ENCODE measurements at regions not wholly inside any gene's neighbourhood (a gene's known extent, or its start where the extent isn't known, plus 50 kb on each side); places are given as distances from the start of the nearest gene placed in this dataset.

DNA sequence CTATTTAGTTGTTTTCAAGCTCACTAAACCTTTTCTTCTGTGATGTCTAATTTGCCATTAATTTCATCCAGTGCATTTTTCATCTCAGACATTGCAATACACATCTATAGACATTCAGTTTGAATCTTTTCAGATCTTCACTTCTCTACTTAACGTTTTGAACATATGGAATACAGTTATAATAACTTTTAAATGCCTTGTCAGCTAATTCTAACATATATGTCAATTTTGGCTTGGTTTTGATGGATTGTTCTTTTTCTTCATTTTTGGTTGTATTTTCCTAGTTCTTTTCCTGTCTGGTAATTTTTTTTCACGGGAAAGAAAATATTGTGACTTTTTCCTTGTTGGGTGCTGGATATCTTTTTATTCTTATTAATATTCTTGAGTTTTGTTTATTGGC lies 215.3 kb downstream of the ATP23 start:
- TF ChIP-seq, protein P1, sequence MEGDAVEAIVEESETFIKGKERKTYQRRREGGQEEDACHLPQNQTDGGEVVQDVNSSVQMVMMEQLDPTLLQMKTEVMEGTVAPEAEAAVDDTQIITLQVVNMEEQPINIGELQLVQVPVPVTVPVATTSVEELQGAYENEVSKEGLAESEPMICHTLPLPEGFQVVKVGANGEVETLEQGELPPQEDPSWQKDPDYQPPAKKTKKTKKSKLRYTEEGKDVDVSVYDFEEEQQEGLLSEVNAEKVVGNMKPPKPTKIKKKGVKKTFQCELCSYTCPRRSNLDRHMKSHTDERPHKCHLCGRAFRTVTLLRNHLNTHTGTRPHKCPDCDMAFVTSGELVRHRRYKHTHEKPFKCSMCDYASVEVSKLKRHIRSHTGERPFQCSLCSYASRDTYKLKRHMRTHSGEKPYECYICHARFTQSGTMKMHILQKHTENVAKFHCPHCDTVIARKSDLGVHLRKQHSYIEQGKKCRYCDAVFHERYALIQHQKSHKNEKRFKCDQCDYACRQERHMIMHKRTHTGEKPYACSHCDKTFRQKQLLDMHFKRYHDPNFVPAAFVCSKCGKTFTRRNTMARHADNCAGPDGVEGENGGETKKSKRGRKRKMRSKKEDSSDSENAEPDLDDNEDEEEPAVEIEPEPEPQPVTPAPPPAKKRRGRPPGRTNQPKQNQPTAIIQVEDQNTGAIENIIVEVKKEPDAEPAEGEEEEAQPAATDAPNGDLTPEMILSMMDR (IDR thresholded peaks at IDR 0.05; ENCODE audit: insufficient read depth, low read length, poor library complexity, severe bottlenecking): no peak
- Histone ChIP-seq H3K4me3 (replicated peaks; ENCODE audit: low read depth, low read length) (no peak overlapping the region), H3K27me3 (replicated peaks; ENCODE audit: control insufficient read depth, insufficient read depth, low read length) (no peaks in the 10 kb centered on the region), H3K36me3 (ENCODE audit: control insufficient read depth, insufficient read depth, low read length) (no peaks in the 10 kb centered on the region)
- no peak for DNase-seq (ENCODE audit: extremely low read depth, insufficient read length)

DNA sequence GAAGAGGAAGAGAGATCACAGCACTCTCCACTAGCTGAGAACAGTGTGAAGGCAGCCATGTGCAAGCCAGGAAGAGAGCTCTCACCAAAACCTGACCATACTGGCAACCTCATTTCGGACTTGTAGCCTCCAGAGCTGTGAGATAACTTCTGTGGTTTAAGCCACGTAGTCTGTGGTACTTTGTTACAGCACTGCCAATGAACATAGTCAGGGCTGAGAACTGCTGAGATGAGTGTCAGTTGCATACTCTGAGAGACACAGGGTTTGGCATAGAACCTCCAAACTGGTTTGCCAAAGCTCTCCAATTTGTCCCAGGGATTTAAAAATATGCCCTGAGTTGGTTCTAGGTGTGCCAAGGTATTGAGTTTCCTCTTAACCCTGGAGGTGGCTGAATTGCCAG lies 218.6 kb downstream of the ATP23 start:
- no peak overlapping the region for H3K4me3 ChIP-seq (replicated peaks; ENCODE audit: low read depth, low read length)
- no peaks in the 10 kb centered on the region for H3K36me3 ChIP-seq (ENCODE audit: control insufficient read depth, insufficient read depth, low read length)
- H3K27me3 ChIP-seq (replicated peaks; ENCODE audit: control insufficient read depth, insufficient read depth, low read length): no peaks in the 10 kb centered on the region
- DNase-seq (ENCODE audit: extremely low read depth, insufficient read length): no peak
- TF ChIP-seq, protein P1 (IDR thresholded peaks at IDR 0.05; ENCODE audit: insufficient read depth, low read length, poor library complexity, severe bottlenecking): no peak

DNA sequence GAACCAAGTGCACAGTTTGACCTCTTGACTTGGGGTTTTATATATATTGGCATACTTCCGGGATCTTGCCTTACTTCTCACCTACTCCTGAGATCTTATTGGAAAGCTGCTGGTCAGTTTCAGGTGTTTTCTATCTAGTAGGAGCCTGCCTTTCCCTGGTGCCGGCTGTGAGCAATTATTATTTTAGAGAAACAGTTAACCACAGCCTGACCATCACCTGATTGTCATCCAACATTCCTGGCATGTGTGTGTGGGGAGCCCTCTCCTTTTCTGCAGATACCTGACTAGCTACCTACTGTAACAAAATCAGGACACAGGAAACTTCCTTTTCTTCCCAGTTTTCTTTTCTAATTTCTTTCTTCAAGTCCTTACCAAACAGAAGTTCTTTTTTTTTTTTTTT lies 220.4 kb downstream of the ATP23 start:
- TF ChIP-seq, protein P1 (IDR thresholded peaks at IDR 0.05; ENCODE audit: insufficient read depth, low read length, poor library complexity, severe bottlenecking): no peak
- no peaks in the 10 kb centered on the region; the same call in 1 of the 2 replicates for H3K27me3 ChIP-seq (replicated peaks; ENCODE audit: control insufficient read depth, insufficient read depth, low read length)
- DNase-seq (ENCODE audit: extremely low read depth, insufficient read length): no peak
- no peaks in the 10 kb centered on the region for H3K36me3 ChIP-seq (ENCODE audit: control insufficient read depth, insufficient read depth, low read length)
- no peak overlapping the region for H3K4me3 ChIP-seq (replicated peaks; ENCODE audit: low read depth, low read length)

DNA sequence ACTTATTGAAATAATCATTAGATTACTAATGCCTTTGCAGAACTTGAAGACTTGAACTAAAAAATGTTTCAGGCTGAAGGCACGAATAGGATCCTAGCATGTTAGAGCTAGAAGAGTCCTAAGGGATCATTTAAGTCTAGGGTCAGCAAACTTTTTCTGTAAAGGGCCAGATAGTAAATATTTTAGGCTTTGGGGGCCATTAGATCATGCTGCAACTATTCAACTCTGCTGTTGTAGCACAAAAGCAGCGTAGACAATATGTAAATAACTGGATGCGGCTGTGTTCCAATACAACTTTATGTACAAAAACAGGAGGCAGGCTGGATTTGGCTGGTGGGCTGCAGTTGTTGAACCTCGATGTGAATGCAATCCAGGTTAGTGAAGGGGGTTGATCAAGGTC lies 221.7 kb downstream of the ATP23 start:
- H3K36me3 ChIP-seq (ENCODE audit: control insufficient read depth, insufficient read depth, low read length): no peaks in the 10 kb centered on the region
- DNase-seq (ENCODE audit: extremely low read depth, insufficient read length): no peak
- TF ChIP-seq, protein P1 (IDR thresholded peaks at IDR 0.05; ENCODE audit: insufficient read depth, low read length, poor library complexity, severe bottlenecking): no peak

DNA sequence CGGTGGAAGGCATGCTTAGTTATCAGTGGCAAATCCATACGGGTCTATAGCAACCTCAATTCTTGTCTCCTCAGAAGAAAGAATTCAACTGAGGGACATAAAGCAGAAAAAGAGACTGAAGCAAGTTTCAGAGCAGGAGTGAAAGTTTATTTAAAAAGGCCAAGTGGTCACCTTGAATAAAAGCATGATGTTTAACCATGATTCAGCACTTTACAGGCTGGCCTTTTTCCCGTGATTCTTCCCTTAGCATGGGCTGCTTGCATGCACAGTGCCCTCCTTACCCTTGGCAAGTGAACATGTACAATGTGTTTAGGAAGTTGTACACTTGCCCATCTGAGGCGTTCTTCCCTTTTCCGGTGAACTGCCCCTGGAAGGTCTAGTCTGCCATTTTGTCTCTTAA lies 225.3 kb downstream of the ATP23 start:
- DNase-seq (ENCODE audit: extremely low read depth, insufficient read length): no peak
- Histone ChIP-seq H3K27me3 (replicated peaks; ENCODE audit: control insufficient read depth, insufficient read depth, low read length) (no peaks in the 10 kb centered on the region; the same call in 1 of the 2 replicates), H3K4me3 (replicated peaks; ENCODE audit: low read depth, low read length) (no peak overlapping the region), H3K36me3 (ENCODE audit: control insufficient read depth, insufficient read depth, low read length) (no peaks in the 10 kb centered on the region)
- TF ChIP-seq, protein P1 (IDR thresholded peaks at IDR 0.05; ENCODE audit: insufficient read depth, low read length, poor library complexity, severe bottlenecking): no peak

More for the DNA sequence above, 221.7 kb downstream of the ATP23 start:
- Histone ChIP-seq H3K4me3 (replicated peaks; ENCODE audit: low read depth, low read length) (no peak overlapping the region), H3K27me3 (replicated peaks; ENCODE audit: control insufficient read depth, insufficient read depth, low read length) (no peaks in the 10 kb centered on the region; the same call in 1 of the 2 replicates)

DNA sequence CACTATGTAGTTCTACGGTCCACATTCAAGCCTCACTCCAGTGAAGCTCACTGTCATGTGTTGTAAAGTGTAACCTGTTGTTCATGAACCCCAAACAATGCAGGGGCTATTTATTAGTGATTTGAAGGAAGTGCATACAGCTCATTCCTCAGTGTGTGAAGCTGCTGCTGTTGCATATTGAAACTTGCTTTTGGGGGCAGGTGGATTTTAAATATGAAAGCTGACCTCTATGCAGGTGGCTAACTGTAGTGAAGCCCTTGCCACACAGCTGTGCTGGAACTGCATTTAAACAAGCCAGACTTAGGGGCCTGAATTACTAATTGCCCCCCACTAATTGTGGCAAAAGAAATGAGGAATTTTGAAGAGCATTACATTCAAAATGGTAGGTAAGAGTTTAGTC lies 226.3 kb downstream of the ATP23 start:
- Histone ChIP-seq H3K36me3 (ENCODE audit: control insufficient read depth, insufficient read depth, low read length) (no peaks in the 10 kb centered on the region), H3K4me3 (replicated peaks; ENCODE audit: low read depth, low read length) (no peak overlapping the region), H3K27me3 (replicated peaks; ENCODE audit: control insufficient read depth, insufficient read depth, low read length) (no peaks in the 10 kb centered on the region; the same call in 1 of the 2 replicates)
- DNase-seq (ENCODE audit: extremely low read depth, insufficient read length): no peak
- TF ChIP-seq, protein P1 (IDR thresholded peaks at IDR 0.05; ENCODE audit: insufficient read depth, low read length, poor library complexity, severe bottlenecking): no peak

Measured in GM06990 (cell line).